ENCODE measurements at regions not wholly inside any gene's neighbourhood (a gene's known extent, or its start where the extent isn't known, plus 50 kb on each side); places are given as distances from the start of the nearest gene placed in this dataset.

DNA sequence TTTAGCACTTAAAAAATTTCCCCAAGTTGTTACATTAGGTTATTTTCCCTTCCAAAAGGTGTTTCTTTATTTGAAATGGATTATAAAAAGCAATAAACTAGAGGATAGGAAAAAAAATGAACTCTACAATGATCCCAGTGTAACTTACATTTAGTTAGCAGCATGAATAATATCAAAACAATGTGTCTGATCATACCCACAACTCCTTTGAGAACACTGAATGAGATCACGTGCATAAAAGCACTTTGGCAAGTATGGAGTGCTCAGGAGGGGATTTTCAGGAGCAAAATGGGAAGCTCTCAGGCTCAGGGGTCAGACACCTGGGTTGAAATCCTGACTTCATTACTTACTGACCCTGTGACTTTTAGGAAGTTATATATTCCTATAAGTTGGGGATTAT, 369.7 kb upstream of the PROX1 start (continued):
- TF ChIP-seq NFYB (CRISPR knock-in tag; conservative IDR thresholded peaks at IDR 0.05; ENCODE audit: low read depth), result no peak
- TF ChIP-seq, protein P1, sequence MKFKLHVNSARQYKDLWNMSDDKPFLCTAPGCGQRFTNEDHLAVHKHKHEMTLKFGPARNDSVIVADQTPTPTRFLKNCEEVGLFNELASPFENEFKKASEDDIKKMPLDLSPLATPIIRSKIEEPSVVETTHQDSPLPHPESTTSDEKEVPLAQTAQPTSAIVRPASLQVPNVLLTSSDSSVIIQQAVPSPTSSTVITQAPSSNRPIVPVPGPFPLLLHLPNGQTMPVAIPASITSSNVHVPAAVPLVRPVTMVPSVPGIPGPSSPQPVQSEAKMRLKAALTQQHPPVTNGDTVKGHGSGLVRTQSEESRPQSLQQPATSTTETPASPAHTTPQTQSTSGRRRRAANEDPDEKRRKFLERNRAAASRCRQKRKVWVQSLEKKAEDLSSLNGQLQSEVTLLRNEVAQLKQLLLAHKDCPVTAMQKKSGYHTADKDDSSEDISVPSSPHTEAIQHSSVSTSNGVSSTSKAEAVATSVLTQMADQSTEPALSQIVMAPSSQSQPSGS (CRISPR knock-in tag; IDR thresholded peaks at IDR 0.05; ENCODE audit: borderline replicate concordance, low read depth), result no peak
- TF ChIP-seq, protein P2, sequence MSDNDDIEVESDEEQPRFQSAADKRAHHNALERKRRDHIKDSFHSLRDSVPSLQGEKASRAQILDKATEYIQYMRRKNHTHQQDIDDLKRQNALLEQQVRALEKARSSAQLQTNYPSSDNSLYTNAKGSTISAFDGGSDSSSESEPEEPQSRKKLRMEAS (CRISPR knock-in tag; IDR thresholded peaks at IDR 0.05), result no peak

DNA sequence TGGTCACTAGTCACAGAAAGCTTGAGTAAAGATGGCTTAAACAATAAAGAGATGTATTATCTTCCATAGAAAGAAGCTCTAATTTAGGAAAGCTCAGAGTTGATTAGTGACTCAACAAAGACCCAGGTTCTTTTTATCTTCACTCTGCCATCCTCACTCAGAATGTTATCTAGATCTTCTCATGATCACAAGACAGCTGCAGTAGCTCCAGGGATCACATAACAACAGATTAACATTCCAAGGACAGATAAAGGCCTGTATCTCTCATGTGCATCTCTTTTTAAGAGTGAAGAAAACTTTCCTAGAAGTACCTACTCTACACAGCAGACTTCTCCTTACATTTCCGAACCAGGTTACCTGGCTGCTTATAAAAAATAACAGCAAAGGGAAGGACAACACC, 368.7 kb upstream of the PROX1 start:
- ChIA-PET CTCF (no interaction called here), POLR2A (no interaction called here)
- Mint-ChIP-seq H3K9me3 (no peaks in the 10 kb centered on the region), H3K4me3 (no peak overlapping the region), H3K27ac (no peak overlapping the region), H3K36me3 (no peaks in the 10 kb centered on the region), H3K27me3 (ENCODE audit: low read depth) (no peaks in the 10 kb centered on the region; the same call in 1 of the 2 replicates), H3K4me1 (no peaks in the 10 kb centered on the region)
- no peak for TF ChIP-seq ETV6 (CRISPR knock-in tag; IDR thresholded peaks at IDR 0.05)
- TF ChIP-seq, protein P3, sequence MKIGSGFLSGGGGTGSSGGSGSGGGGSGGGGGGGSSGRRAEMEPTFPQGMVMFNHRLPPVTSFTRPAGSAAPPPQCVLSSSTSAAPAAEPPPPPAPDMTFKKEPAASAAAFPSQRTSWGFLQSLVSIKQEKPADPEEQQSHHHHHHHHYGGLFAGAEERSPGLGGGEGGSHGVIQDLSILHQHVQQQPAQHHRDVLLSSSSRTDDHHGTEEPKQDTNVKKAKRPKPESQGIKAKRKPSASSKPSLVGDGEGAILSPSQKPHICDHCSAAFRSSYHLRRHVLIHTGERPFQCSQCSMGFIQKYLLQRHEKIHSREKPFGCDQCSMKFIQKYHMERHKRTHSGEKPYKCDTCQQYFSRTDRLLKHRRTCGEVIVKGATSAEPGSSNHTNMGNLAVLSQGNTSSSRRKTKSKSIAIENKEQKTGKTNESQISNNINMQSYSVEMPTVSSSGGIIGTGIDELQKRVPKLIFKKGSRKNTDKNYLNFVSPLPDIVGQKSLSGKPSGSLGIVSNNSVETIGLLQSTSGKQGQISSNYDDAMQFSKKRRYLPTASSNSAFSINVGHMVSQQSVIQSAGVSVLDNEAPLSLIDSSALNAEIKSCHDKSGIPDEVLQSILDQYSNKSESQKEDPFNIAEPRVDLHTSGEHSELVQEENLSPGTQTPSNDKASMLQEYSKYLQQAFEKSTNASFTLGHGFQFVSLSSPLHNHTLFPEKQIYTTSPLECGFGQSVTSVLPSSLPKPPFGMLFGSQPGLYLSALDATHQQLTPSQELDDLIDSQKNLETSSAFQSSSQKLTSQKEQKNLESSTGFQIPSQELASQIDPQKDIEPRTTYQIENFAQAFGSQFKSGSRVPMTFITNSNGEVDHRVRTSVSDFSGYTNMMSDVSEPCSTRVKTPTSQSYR (CRISPR knock-in tag; IDR thresholded peaks at IDR 0.05), result no peak
- no peak for TF ChIP-seq ESRRA (CRISPR knock-in tag; IDR thresholded peaks at IDR 0.05; ENCODE audit: borderline replicate concordance)
- TF ChIP-seq ZNF263 (CRISPR knock-in tag; IDR thresholded peaks at IDR 0.05; ENCODE audit: low read depth), result no peak
- TF ChIP-seq, protein P4, sequence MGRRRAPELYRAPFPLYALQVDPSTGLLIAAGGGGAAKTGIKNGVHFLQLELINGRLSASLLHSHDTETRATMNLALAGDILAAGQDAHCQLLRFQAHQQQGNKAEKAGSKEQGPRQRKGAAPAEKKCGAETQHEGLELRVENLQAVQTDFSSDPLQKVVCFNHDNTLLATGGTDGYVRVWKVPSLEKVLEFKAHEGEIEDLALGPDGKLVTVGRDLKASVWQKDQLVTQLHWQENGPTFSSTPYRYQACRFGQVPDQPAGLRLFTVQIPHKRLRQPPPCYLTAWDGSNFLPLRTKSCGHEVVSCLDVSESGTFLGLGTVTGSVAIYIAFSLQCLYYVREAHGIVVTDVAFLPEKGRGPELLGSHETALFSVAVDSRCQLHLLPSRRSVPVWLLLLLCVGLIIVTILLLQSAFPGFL (CRISPR knock-in tag; IDR thresholded peaks at IDR 0.05; ENCODE audit: borderline replicate concordance), result no peak
- TF ChIP-seq KAT7 (CRISPR knock-in tag; IDR thresholded peaks at IDR 0.05; ENCODE audit: borderline replicate concordance), result no peak
- no peak for TF ChIP-seq CREB1 (CRISPR knock-in tag; IDR thresholded peaks at IDR 0.05)
- no peak for TF ChIP-seq ZNF416 (CRISPR knock-in tag; IDR thresholded peaks at IDR 0.05)
- TF ChIP-seq, protein P5, sequence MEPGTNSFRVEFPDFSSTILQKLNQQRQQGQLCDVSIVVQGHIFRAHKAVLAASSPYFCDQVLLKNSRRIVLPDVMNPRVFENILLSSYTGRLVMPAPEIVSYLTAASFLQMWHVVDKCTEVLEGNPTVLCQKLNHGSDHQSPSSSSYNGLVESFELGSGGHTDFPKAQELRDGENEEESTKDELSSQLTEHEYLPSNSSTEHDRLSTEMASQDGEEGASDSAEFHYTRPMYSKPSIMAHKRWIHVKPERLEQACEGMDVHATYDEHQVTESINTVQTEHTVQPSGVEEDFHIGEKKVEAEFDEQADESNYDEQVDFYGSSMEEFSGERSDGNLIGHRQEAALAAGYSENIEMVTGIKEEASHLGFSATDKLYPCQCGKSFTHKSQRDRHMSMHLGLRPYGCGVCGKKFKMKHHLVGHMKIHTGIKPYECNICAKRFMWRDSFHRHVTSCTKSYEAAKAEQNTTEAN (CRISPR knock-in tag; IDR thresholded peaks at IDR 0.05), result no peak
- TF ChIP-seq SP1 (CRISPR knock-in tag; conservative IDR thresholded peaks at IDR 0.05), result no peak
- no peak for TF ChIP-seq NFE2L1 (CRISPR knock-in tag; IDR thresholded peaks at IDR 0.05)
- TF ChIP-seq ZBTB21 (CRISPR knock-in tag; IDR thresholded peaks at IDR 0.05; ENCODE audit: borderline replicate concordance), result no peak
- TF ChIP-seq ATF1 (CRISPR knock-in tag; IDR thresholded peaks at IDR 0.05), result no peak
- no peak for TF ChIP-seq CREM (CRISPR knock-in tag; IDR thresholded peaks at IDR 0.05)
- TF ChIP-seq, protein P6, sequence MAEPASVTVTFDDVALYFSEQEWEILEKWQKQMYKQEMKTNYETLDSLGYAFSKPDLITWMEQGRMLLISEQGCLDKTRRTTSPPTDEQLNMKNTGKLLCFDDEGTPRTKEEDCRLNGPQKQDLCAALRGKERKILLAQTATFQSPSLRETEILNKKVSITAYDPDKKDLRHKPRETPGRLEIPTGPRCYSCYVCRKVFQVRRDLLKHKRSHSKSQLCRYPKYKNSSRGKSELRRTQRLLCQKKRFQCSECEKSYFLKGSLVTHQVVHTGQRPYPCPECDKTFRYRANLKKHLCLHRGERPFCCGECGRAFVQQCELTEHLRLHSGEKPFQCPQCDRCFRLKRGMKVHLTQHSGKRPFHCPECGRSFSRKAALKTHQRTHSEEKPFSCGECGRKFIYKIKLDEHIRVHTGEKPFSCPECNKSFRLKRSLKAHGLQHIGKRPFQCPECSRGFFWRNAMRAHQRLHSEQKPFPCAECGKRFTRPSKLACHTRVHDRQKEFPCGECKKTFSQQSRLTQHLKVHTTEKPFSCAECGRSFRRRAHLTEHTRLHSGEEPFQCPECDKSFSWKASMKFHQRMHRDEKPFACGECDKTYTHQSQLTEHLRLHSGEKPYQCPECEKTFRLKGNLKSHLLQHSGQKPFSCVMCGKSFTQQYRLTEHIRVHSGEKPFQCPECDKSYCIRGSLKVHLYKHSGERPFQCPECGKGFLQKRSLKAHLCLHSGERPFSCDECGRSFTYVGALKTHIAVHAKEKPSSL (CRISPR knock-in tag; conservative IDR thresholded peaks at IDR 0.05), result no peak
- no peak for TF ChIP-seq ZNF396 (CRISPR knock-in tag; IDR thresholded peaks at IDR 0.05; ENCODE audit: borderline replicate concordance)
- no peak for TF ChIP-seq NFYB (CRISPR knock-in tag; conservative IDR thresholded peaks at IDR 0.05; ENCODE audit: low read depth)
- TF ChIP-seq PRRX2 (CRISPR knock-in tag; IDR thresholded peaks at IDR 0.05), result no peak
- TF ChIP-seq, protein P7, sequence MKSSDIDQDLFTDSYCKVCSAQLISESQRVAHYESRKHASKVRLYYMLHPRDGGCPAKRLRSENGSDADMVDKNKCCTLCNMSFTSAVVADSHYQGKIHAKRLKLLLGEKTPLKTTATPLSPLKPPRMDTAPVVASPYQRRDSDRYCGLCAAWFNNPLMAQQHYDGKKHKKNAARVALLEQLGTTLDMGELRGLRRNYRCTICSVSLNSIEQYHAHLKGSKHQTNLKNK (CRISPR knock-in tag; IDR thresholded peaks at IDR 0.05), result no peak
- TF ChIP-seq SMAD4 (CRISPR knock-in tag; IDR thresholded peaks at IDR 0.05), result no peak
- ATAC-seq, result no peak
- DNase-seq (ENCODE audit: low spot score), result no peak
